DMS53 treated with DMSO at 0.1 percent for 48 hours (cell line): ENCODE measurements at regions not wholly inside any gene's neighbourhood (a gene's known extent, or its start where the extent isn't known, plus 50 kb on each side); places are given as distances from the start of the nearest gene placed in this dataset.

Experiments used
- DNase-seq: peaks from one replicate; lab custom pipeline; 2025; ENCODE audit not compliant: unreplicated experiment; lab: John Stamatoyannopoulos, UW

- no peak for DNase-seq
Measured at GRCh38 chr13:64936879-64937278, 2293.3 kb downstream of the PCDH9 start.

- DNase-seq: no peak
Measured at GRCh38 chr13:64935441-64935840, 2294.7 kb downstream of the PCDH9 start.

- DNase-seq: no peak
Measured at GRCh38 chr13:64934569-64935362, 2295.4 kb downstream of the PCDH9 start.

- no peak for DNase-seq
Measured at GRCh38 chr13:64930636-64931035, 2299.5 kb downstream of the PCDH9 start.

- DNase-seq: no peak
Measured at GRCh38 chr13:64928696-64929499, 2301.2 kb downstream of the PCDH9 start.

GRCh38 chr13:64925727-64926126 is 2304.4 kb downstream of the PCDH9 start:
- no peak for DNase-seq

- no peak for DNase-seq
Measured at GRCh38 chr13:64925284-64925683, 2304.9 kb downstream of the PCDH9 start.

- DNase-seq: no peak
Measured at GRCh38 chr13:64924401-64924800, 2305.7 kb downstream of the PCDH9 start.

- DNase-seq: no peak
Measured at GRCh38 chr13:64917566-64917965, 2312.6 kb downstream of the PCDH9 start.

GRCh38 chr13:64912141-64912540 is 2318.0 kb downstream of the PCDH9 start:
- DNase-seq: no peak

- no peak for DNase-seq
Measured at GRCh38 chr13:64910096-64910495, 2320.0 kb downstream of the PCDH9 start.

- no peak for DNase-seq
Measured at GRCh38 chr13:64909184-64909583, 2321.0 kb downstream of the PCDH9 start.

GRCh38 chr13:64900039-64900438 is 2330.1 kb downstream of the PCDH9 start:
- DNase-seq: no peak

GRCh38 chr13:64884976-64885375 is 2345.2 kb downstream of the PCDH9 start:
- DNase-seq: no peak

GRCh38 chr13:64877176-64877575 is 2353.0 kb downstream of the PCDH9 start:
- no peak for DNase-seq

GRCh38 chr13:64871742-64872141 is 2358.4 kb downstream of the PCDH9 start:
- DNase-seq: no peak

- DNase-seq: no peak
Measured at GRCh38 chr13:64869539-64869938, 2360.6 kb downstream of the PCDH9 start.

- DNase-seq: no peak
Measured at GRCh38 chr13:64867856-64868255, 2362.3 kb downstream of the PCDH9 start.

- no peak for DNase-seq
Measured at GRCh38 chr13:64866331-64866730, 2363.8 kb downstream of the PCDH9 start.

- DNase-seq: no peak
Measured at GRCh38 chr13:64855506-64855905, 2374.6 kb downstream of the PCDH9 start.

GRCh38 chr13:64850017-64850416 is 2380.1 kb downstream of the PCDH9 start:
- DNase-seq: no peak

GRCh38 chr13:64849196-64849595 is 2380.9 kb downstream of the PCDH9 start:
- no peak for DNase-seq
